ENCODE measurements at regions not wholly inside any gene's neighbourhood (a gene's known extent, or its start where the extent isn't known, plus 50 kb on each side); places are given as distances from the start of the nearest gene placed in this dataset.

GRCh38 chr3:152200476-152201420, 68.0 kb upstream of the MBNL1 start:
- H3K4me2 ChIP-seq (ENCODE audit: insufficient read depth, low read length), result peak overlapping the region; percentile 2
- no peaks in the 10 kb centered on the region for H3K79me2 ChIP-seq (ENCODE audit: insufficient read depth, low read length)
- no peak overlapping the region for H3K27ac ChIP-seq (ENCODE audit: low read depth, low read length)
- no peaks in the 10 kb centered on the region for H3K36me3 ChIP-seq (ENCODE audit: insufficient read depth, low read length)
- H4K20me1 ChIP-seq (ENCODE audit: insufficient read depth, low read length), result no peaks in the 10 kb centered on the region
- no peaks in the 10 kb centered on the region for H3K9me3 ChIP-seq (ENCODE audit: low read depth, low read length)
- H3K27me3 ChIP-seq (ENCODE audit: insufficient read depth, low read length), result no peaks in the 10 kb centered on the region
- H2AFZ ChIP-seq (ENCODE audit: low read length), result peak overlapping the region; percentile 58
- H3K4me3 ChIP-seq (ENCODE audit: insufficient read depth, low read length), result no peak overlapping the region
- DNase-seq (ENCODE audit: insufficient read length, low spot score, missing footprints), result no peak
- no peak for TF ChIP-seq CTCF (IDR thresholded peaks at IDR 0.05; ENCODE audit: extremely low read depth, low read depth, low read length)
- peaks cover 39% of the 10 kb centered on the region for H3K4me1 ChIP-seq (ENCODE audit: insufficient read depth, low read length)

- Histone ChIP-seq H4K20me1 (ENCODE audit: insufficient read depth, low read length) (no peaks in the 10 kb centered on the region), H3K27ac (ENCODE audit: low read depth, low read length) (peak overlapping the region; percentile 36), H3K36me3 (ENCODE audit: insufficient read depth, low read length) (no peaks in the 10 kb centered on the region), H3K79me2 (ENCODE audit: insufficient read depth, low read length) (no peaks in the 10 kb centered on the region), H2AFZ (ENCODE audit: low read length) (peak overlapping the region; percentile 79), H3K4me2 (ENCODE audit: insufficient read depth, low read length) (peak overlapping the region; percentile 35), H3K4me3 (ENCODE audit: insufficient read depth, low read length) (no peak overlapping the region), H3K27me3 (ENCODE audit: insufficient read depth, low read length) (no peaks in the 10 kb centered on the region), H3K4me1 (ENCODE audit: insufficient read depth, low read length) (peaks cover 29% of the 10 kb centered on the region), H3K9me3 (ENCODE audit: low read depth, low read length) (no peaks in the 10 kb centered on the region)
- TF ChIP-seq CTCF (IDR thresholded peaks at IDR 0.05; ENCODE audit: extremely low read depth, low read depth, low read length), result no peak
- DNase-seq (ENCODE audit: insufficient read length, low spot score, missing footprints), result no peak
These were observed 65.6 kb upstream of the MBNL1 start for GRCh38 chr3:152202976-152203626.

- no peak overlapping the region for H3K4me3 ChIP-seq (ENCODE audit: insufficient read depth, low read length)
- no peaks in the 10 kb centered on the region for H3K27me3 ChIP-seq (ENCODE audit: insufficient read depth, low read length)
- H3K4me2 ChIP-seq (ENCODE audit: insufficient read depth, low read length), result peak overlapping the region; percentile 35
- H3K79me2 ChIP-seq (ENCODE audit: insufficient read depth, low read length), result no peaks in the 10 kb centered on the region
- TF ChIP-seq CTCF (IDR thresholded peaks at IDR 0.05; ENCODE audit: extremely low read depth, low read depth, low read length), result no peak
- DNase-seq (ENCODE audit: insufficient read length, low spot score, missing footprints), result no peak
- H2AFZ ChIP-seq (ENCODE audit: low read length), result peak overlapping the region; percentile 32
- H4K20me1 ChIP-seq (ENCODE audit: insufficient read depth, low read length), result no peaks in the 10 kb centered on the region
- H3K27ac ChIP-seq (ENCODE audit: low read depth, low read length), result peak overlapping the region; percentile 36
- H3K9me3 ChIP-seq (ENCODE audit: low read depth, low read length), result no peaks in the 10 kb centered on the region
- H3K36me3 ChIP-seq (ENCODE audit: insufficient read depth, low read length), result no peaks in the 10 kb centered on the region
- peaks cover 29% of the 10 kb centered on the region for H3K4me1 ChIP-seq (ENCODE audit: insufficient read depth, low read length)
These were observed 65.1 kb upstream of the MBNL1 start for GRCh38 chr3:152203652-152204051.

- Histone ChIP-seq H3K79me2 (ENCODE audit: insufficient read depth, low read length) (no peaks in the 10 kb centered on the region), H3K4me2 (ENCODE audit: insufficient read depth, low read length) (peak overlapping the region; percentile 20), H3K9me3 (ENCODE audit: low read depth, low read length) (no peaks in the 10 kb centered on the region), H3K27me3 (ENCODE audit: insufficient read depth, low read length) (no peaks in the 10 kb centered on the region), H3K4me1 (ENCODE audit: insufficient read depth, low read length) (peaks cover 29% of the 10 kb centered on the region), H3K4me3 (ENCODE audit: insufficient read depth, low read length) (no peak overlapping the region), H2AFZ (ENCODE audit: low read length) (no peak overlapping the region), H3K36me3 (ENCODE audit: insufficient read depth, low read length) (no peaks in the 10 kb centered on the region), H4K20me1 (ENCODE audit: insufficient read depth, low read length) (no peaks in the 10 kb centered on the region), H3K27ac (ENCODE audit: low read depth, low read length) (peak overlapping the region; percentile 37)
- no peak for DNase-seq (ENCODE audit: insufficient read length, low spot score, missing footprints)
- TF ChIP-seq CTCF (IDR thresholded peaks at IDR 0.05; ENCODE audit: extremely low read depth, low read depth, low read length), result no peak
These were observed 64.5 kb upstream of the MBNL1 start for GRCh38 chr3:152204218-152204617.
